AG20443 (cell line): ENCODE measurements at regions not wholly inside any gene's neighbourhood (a gene's known extent, or its start where the extent isn't known, plus 50 kb on each side); places are given as distances from the start of the nearest gene placed in this dataset.
A peak's percentile ranks its signal among the peaks of the same experiment; 100 is the strongest.
"Not testable (repeated sequence)": the region's sequence is repeated elsewhere in the genome, so short reads cannot be mapped to it uniquely, and the experiment has no call there.

Experiments used
- DNase-seq: peaks from one replicate; pipeline ENCODE4 v3.0.0; 2012; ENCODE audit warnings: low spot score, mixed read lengths

DNA sequence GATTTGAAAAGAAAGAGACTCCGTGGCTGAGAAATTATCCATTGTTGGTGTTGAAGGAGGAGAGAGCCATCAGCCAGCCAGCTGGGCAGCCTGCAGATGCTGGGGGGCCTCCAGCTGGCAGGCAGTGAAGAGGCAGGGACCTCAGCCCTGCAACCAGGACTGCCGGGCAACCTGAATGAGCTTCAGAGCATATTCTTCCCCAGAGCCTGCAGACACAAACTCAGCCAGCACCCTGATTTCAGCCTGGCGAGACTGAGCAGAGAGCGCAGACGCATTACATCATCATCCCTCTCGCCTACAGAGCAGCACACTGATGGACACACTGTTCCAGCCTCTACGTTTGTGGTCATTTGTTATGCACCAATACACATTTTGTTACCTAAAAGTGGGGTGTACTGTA lies 150.7 kb upstream of the RAB6C start:
- no peak for DNase-seq

DNA sequence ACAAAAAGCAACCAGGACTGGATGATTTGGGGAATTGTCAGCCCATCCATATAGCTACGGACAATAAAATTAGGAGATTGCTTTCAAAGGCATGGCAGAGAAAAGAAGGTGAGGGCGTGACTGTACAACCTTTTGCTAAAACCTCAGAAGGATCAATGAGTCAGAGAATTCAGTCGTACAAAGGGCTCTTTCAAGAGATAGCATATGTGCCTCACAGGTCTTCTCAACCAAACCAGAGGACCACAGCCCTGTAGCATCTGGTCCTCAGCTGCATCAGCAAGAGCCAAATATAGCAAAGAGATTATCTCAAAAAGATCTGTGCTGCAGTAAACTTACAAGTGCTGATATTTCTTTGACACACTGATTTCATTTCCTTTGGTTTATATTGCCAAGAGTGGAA lies 149.9 kb upstream of the RAB6C start:
- DNase-seq: no peak

DNA sequence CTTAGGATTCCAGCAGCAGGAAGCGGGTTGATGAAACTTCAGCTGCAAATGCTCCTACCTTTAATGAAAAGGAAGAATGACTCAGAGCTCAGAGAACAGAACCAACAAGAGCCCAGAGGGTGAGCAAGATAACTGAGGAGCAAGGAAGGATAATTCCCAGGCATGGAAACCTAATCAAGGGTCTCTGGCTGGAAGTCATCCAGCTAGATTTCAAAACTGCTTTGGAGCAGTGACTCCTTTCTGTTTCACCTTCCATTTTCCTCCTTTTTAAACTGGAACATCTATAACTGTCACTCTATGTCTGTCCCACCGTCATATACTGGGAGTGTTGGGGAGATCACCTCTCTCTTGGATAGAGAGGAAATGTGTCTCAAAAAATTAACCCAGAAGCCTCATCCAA lies 148.4 kb upstream of the RAB6C start:
- no peak for DNase-seq

DNA sequence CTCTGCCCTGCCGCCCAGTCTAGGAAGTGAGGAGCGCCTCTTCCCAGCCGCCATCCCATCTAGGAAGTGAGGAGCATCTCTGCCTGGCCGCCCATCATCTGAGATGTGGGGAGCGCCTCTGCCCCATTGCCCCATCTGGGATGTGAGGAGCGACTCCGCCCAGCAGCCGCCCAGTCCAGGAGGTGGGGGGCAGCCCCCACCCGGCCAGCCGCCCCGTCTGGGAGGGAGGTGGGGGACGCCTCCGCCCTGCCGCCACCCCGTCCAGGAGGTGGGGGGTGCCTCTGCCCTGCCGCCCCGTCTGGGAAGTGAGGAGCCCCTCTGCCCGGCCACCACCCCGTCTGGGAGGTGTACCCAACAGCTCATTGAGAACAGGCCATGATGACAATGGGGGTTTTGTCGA lies 146.0 kb upstream of the RAB6C start:
- DNase-seq: not testable (repeated sequence)

DNA sequence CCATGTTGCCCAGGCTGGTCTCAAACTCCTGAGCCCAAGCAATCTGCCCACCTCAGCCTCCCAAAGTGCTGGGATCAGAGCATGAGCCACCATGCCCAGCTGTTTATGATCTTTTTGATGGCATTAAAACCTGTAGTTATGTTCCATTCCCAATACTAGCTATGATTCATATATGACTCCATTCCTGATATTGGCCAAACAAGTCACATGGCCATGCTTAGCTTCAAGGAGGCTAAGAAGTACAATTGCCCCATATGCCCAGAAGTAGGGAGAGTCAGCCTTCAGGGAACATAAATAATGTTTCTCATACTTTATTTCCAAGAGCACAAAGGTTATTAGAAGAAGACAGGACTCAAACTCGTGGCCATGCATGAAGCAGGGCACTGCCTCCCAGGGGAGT lies 132.4 kb upstream of the RAB6C start:
- DNase-seq: no peak

DNA sequence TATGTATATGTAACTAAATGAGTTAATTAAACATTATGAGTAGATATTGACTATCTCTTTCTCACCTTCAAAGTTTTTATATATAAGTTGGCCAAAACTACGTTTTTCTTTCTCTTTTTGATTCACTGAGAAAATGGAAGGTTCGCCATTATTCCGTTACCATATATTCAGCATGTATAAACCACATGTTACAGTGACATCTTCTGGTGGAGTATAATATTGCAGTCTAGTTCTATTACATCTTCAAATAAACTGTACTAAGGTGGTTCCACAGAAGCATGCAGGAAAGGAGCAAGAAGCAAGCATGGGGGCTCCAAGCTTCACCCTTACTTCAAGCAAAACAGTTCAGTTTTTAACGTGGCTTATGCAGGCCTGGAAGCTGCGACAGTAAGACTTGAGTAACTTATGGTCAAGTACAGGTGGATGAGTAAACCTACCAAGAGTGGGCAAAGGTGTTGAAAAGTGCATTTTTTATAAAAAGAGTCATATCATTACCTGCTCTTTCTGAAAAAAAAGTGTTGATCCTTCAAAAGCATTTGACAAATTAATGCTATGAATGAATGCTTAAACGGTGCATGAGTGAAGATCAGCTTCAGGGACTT lies 129.8 kb upstream of the RAB6C start:
- peak; percentile 56 for DNase-seq

DNA sequence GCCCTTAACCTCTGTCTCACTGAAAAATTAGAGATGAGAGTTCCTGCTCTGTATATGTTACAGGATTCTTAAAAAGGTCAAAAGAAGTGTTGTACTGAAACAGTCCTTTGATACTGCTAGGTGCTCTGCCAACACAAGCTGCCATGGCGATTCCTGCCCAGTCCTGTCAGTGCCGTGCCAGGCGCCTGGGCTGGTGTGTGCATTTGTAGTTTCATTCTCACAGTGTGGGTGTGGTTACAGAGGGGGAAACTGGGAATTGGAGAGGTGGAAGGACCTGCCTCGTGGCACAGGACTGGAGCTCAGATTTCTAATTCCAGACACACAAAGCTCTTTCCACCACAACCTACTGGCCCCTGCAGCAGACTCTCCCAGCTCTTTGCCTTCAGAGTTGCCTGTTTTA lies 122.3 kb upstream of the RAB6C start:
- no peak for DNase-seq

DNA sequence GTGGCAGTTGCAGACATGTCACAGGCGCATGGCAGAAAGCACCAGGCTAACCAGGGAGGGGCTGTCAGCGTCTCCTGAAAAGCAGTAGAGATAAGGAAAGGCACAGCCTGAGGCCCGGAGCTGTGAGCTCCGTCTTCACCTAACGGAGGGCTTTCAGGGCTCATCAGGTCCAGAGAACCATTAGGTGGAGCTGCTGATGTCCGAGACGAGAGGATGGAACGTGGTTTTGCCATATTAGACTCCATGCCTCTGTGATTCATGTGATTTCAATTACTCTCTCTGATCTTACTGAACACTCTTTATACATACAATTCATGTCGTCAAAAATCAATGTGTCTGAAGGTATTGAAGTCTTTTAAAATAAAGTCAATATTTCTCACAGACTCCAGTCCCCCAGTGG lies 120.3 kb upstream of the RAB6C start:
- no peak for DNase-seq

DNA sequence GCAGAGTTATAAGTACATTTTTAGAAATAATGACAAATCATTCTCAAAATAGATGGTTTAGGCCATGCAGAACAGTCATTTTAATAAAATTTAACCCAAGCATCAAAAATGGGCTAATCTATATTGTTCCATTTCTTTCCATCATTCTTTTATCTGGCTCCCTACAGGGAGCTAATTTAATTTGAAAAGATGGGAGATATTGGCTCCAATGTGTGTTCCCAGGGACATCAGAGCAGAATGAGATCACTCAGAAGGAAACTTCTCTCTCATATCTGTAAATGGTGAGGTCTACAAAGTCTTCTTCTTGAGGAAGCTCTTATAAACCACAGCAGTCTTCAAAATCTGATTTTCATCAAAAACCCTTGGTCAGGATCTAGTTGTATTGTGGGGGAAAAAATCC lies 119.4 kb upstream of the RAB6C start:
- DNase-seq: no peak

DNA sequence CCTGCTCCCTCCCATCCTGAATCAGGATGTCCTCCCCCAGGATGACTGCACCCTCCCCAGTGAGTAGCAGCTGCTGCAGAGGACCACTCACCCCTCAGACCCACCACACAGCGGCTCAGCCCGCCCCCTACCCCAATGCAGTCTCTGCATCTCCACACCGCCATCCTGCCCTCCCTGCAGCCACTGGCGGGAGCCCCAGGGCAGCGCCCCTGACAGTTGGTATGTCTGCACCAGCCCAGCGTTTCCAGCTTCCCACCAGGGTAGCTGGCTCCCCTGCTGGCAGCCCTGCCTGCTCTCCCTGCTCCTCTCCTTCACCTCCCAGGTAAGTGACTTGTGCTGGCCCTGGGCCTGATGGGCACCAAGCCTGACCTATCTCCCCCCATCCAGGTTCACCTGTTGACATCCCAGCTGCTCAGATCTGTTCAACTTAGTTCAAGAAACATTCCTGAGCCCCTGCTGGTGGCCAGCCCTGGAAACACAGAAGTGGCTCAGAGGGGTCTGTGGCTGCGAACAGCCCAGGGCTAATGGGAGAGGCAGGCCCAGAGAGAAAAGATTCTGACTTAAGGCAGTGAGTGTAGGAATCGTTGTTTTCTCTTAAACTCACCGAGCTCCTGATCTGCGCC lies 117.7 kb upstream of the RAB6C start:
- DNase-seq: no peak

DNA sequence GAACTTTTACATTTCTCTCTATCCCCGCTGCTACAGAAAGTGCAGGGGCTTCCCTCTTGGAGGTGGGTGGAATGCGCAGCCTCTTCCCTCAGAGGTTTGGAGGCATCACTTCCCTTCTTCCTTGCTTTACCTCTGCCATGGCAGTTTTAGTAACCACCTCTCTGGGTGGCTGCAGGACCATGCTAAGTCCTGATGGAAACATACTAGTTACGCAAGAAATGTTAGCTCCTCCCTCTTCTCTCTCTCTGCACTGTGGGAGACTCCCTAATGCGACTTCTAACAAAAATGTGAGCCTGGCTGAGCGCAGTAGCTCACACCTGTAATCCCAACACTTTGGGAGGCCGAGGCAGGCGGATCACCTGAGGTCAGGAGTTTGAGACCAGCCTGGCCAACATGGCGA lies 116.8 kb upstream of the RAB6C start:
- DNase-seq: no peak

DNA sequence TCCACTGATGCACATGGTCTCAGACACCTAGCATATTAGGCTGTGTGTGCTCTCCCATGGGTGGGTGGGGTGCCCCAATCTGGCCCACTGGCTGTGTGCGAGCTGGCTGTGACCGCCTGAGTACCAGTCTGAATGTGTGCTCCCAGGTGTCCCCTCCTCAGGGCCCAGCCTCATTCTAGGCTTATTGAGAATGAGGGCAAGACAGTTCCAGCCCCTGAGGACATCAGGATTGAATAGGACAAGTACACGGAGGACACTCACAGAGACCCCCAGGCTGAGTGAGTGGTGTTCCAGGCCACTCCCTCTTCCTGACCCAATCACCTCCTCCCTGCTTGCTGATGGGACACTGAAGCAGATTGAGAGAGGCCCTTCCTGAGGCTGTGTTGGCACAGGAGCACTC lies 116.1 kb upstream of the RAB6C start:
- DNase-seq: no peak

DNA sequence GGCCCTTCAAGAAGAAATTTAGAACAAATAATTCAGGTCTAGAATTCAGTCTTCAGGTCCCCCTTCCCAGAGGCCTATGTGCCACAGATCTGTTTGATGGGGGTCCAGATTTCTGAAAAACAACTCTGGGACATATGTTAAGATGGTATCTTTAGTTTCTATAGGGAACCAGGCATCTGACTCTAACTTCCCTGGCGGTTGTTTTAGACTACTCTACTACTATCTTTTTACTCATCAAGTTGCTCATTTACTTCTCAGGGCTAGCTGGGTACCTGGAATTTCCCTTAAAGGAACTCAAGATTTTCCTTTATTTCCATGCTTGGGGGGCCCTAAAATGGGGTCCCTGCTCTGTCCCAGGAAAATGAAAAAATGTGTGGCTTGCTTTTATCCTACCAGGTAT lies 114.7 kb upstream of the RAB6C start:
- no peak for DNase-seq

DNA sequence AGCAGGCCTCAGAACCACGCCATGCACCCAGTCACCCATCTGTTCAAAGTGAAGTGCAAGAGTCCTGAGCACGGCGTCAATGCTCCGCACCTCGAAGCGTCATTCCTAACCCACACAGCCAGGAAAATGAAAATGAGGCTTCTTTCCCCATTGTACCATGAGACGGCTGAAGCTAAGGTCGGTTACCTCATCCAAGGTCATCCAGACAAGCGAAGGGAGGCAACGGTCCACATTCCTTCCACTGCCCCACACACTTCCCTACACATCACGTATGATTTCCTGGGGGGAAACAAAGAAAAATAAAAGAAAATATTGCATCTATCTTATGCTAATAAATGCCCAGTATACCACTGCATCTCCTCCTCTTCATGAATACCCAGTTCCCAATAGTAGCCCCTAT lies 113.5 kb upstream of the RAB6C start:
- no peak for DNase-seq

DNA sequence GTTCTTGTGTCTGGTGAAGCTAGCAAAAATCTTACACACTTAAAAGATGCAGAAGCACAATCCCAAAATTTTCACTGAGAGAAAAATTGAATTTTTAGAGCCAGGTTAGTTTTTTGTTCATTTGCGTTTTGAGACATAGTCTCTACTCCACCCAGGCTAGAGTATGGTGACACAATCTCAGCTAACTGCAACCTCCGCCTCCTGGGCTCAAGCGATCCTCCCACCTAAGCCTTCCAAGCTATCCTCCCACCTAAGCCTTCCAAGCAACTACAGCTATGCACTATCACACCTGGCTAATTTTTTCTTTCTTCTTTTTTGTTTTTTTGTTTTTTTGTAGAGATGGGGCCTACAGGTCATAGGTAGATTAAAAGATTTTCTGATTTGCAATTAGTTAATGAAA lies 113.1 kb upstream of the RAB6C start:
- DNase-seq: no peak

DNA sequence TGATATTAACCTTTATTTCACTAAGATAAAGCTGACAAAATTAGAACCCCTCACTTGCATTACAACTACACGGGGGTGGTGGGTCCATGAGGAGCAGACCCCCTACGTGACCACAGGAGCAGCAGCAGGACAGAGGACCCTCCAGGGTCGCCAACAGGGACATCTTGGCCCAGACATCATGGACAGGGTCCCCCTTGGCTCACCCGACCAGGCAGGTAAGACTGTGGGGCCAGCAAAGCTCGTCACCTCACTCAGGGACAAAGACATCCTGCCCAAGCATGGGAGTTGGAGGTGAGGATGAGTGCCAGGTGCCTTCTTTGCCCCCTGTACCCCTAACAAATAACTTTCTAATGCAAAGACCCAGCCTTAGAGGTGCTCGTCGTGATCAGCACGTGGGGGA lies 111.3 kb upstream of the RAB6C start:
- no peak for DNase-seq

DNA sequence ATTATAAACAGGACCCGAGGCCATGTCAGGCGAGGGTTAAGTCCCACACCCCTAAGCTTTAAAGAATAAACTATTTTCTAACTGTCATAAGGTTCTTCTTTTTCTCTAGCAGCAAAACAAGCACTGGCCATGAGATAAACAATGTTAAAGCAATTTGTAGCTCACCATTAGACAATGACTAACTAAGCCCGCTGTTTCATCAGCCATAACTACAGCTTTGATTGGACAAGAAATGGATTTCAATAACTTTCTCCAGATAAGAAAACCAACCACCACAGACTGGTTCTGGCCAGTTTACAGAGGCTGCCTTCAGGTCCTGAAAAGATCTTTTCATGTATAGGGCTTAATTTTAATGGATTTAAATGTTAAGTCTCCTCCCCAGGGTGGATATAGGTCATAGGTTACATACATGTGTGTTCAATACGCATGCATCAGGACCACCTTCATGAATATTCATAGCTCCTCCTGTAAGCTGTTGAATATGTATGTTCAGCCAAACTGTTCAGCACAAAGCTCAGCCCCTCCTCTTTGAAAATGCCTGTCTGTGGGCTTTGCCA lies 108.7 kb upstream of the RAB6C start:
- no peak for DNase-seq

DNA sequence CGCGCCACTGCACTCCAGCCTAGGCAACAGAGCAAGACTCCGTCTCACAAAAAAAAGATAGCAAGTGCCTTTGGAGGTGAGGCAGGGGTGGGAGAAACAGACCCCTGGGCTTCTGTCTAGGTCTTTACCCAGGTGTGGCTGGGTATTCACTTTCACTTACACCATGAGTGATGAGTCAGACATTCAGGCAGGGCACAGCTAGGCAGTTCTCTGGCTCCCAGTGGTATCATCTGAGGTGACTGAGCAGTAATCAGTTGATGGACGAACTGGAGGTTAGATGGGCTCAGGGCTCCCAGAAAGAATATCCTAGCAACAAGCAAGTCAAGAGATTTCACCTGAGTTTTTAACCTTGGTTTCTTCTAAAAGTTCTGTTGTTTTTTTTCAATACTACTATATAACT lies 107.0 kb upstream of the RAB6C start:
- no peak for DNase-seq

DNA sequence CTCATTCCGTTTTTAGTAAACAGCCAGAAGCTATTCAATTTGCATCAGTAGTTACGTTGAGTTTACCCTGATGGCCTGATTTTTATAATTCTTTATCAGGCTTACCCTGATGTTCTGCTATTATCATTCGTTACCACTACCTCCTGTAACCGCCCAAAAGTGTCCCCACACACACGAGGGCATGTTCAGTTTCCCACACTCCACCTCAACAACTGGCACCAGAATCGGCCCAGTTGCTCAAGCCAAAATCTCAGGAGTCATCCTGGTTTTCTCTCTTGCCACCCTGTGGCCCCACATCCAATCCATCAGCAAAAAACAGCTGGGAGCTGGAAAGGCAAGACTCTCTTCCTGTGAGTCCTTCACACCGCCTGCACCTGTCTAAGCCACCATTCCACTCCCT lies 102.9 kb upstream of the RAB6C start:
- no peak for DNase-seq

DNA sequence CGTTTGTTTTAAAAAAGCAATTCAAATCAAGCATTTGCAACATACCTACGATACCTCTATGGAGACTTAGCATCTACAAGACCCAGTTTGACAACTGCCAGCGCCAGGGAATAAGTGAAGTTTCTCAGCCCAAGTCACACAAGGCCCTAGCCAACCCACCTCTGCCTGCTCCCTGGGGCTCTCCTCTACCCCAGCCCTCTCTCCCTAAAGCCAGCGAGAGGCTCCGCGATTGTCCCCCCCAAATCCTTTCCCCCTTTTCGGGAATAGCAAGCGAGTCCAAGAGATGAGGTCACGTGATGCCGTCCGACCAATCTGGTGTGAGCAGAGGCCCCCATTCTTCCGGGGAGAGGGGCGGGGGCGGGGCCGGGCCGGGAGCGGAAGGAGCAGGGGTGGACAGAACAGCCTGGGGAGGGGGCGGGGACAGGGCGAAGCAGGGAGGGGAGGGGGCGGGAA lies 102.2 kb upstream of the RAB6C start:
- DNase-seq: peak; percentile 94

DNA sequence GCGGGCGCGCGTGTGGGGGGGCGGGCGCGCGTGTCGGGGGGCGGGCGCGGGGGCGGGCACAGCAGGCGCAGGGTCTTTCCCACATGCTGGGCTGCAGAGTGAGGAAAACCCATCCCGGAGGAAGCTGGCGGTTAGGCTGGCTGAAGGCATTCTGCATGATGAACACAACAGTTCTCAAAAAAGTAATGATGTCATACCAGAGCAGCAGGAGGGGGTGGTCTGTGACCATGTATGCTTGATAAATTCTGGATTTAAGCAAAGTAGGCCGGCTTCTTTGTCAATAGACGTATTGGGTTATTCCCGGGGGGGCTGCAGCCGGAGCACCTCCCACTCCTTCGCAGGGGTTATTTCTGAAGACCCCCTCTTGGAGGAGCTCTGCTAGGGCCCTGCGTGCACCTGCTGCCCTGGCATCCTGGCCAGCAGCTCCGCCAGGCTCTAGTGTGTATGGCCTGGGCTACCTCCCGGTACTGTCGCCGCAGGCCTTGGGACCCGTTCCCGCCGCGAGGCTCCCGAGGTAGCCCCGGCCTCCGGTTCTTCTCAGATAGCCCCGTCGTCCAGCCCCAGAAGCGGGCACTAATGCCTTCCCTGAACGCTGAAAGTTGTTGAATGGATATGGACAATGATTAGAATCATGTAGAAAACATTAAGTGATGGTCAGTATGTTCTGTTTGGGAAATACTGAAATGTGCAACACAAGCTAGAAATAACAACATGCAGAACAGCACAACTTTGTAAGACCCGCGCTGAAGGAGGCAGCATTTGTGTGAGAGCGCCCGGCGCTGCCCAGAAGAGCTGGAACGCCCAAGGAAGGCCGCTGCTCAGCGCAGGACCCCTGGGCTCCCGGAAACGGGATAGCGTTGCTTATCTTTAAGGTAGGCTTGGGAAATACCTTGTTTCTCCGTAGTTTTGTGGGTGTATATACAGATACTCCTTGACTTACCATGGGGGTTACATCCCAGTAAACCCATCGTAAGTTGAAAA lies 101.4 kb upstream of the RAB6C start:
- DNase-seq: peak; percentile 64

DNA sequence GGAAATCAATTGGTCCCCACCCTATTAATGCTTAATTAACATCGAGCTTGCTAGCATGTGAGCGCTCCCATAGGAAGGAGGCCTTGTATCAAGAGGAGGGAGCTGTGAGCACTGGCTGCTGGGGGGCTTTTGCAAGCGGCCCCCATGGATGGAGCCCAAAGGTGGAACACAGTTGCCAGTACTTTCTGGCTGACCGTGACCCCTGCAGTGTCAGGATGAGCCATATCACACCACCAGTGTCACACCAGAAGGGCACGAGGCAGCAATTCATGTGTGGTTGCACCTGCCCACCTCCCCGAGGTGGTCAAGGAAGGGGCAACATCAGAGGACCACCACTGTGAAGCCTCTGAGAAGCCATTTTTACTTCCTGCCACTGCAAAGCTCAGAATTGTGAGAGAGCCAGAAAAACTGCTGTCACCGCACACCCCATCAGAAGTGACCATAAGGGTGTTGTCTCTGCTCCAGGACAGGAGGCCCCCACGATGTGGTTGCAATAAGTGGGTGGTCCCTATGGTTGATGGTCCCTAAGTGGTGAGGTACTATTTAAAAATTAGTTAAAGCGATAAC lies 99.8 kb upstream of the RAB6C start:
- no peak for DNase-seq

DNA sequence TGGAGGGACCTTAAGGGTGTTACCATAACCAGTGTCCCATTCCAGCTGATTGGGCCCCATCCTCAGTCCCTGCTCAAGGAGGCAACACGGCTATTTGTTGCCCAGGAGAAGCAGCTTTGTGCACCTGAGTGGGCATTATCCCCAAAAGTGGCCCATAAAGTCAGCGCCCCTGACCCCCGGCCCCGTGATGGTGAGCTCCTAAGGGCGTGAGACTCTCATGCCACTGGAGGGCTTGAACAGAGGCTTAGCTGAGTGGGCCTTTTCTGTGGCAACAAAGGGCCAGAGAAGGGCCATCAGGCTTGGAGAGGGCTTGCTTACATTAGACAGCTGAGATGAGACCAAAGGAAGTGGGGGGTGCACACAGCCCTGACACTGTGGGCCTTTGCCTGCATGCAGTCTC lies 99.2 kb upstream of the RAB6C start:
- no peak for DNase-seq
